ENCODE measurements at regions not wholly inside any gene's neighbourhood (a gene's known extent, or its start where the extent isn't known, plus 50 kb on each side); places are given as distances from the start of the nearest gene placed in this dataset.

DNA sequence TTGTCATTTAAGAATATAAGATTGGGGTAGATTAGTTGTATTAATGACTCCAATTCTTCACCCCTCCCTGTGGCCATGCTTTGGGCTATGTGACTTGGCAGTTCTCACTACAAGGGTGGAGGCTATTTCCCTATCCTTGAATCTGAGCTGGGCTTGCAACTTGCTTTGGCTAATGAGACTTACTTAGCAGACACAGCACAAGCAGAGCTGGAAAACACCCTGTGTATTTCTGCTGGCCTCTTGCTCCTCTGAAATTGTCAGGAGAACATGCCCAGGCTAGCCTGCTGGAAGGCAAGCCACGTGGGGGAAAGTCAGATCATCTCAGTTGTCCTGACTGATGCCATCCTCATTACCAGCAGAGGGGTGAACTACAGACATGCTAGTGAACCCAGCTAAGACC is 126.5 kb upstream of the HDGFL1 start:
- H3K27ac Mint-ChIP-seq, result peak overlapping the region in 1 of 3 experiments; percentile 75; a peak in 2 of 7 replicates

More for the DNA sequence above, 126.5 kb upstream of the HDGFL1 start:
- Histone ChIP-seq H4K8ac (replicated peaks; ENCODE audit: insufficient read length, low read depth, low read length) (no peak overlapping the region), H2AFZ (ENCODE audit: low read length) (no peak overlapping the region), H2BK5ac (ENCODE audit: insufficient read length, low read length) (no peak overlapping the region), H3K18ac (ENCODE audit: insufficient read length, low read depth, low read length) (no peak overlapping the region), H3K79me1 (ENCODE audit: insufficient read depth, low read depth, low read length, poor library complexity, severe bottlenecking) (no peaks in the 10 kb centered on the region), H2BK120ac (ENCODE audit: low read depth, low read length, poor library complexity, severe bottlenecking) (no peak overlapping the region), H3K23me2 (ENCODE audit: insufficient read length, low read depth, low read length, poor library complexity, severe bottlenecking) (no peaks in the 10 kb centered on the region), H3T11ph (ENCODE audit: low read length) (no peak overlapping the region), H3K4me2 (ENCODE audit: insufficient read depth, insufficient read length, low read length) (no peak overlapping the region), H3K79me2 (ENCODE audit: insufficient read depth, low read length) (no peaks in the 10 kb centered on the region), H4K20me1 (ENCODE audit: control insufficient read depth, insufficient read depth, insufficient read length) (no peaks in the 10 kb centered on the region), H3K56ac (ENCODE audit: insufficient read length, low read depth, low read length) (no peak overlapping the region), H4K91ac (ENCODE audit: insufficient read length, low read depth, low read length) (no peak overlapping the region), H3K9ac (ENCODE audit: extremely low read depth, insufficient read length, low read length) (no peak overlapping the region), H3K27me3 (ENCODE audit: insufficient read depth, low read length) (no peaks in the 10 kb centered on the region), H3K23ac (ENCODE audit: insufficient read length, low read depth, low read length) (no peak overlapping the region), H2BK12ac (ENCODE audit: insufficient read length, low read depth, low read length) (no peak overlapping the region), H2BK20ac (ENCODE audit: low read depth, low read length, poor library complexity, severe bottlenecking) (no peak overlapping the region), H4K5ac (ENCODE audit: insufficient read length, low read depth, low read length) (no peak overlapping the region), H3K9me3 (ENCODE audit: control insufficient read depth, low read depth, low read length) (no peaks in the 10 kb centered on the region), H3K4me1 (ENCODE audit: insufficient read depth, low read length) (no peaks in the 10 kb centered on the region; the same call in 1 of the 2 replicates), H3K4ac (ENCODE audit: low read depth, low read length) (no peak overlapping the region), H2BK15ac (ENCODE audit: low read depth, low read length) (no peak overlapping the region), H3K27ac (ENCODE audit: insufficient read length, low read depth, low read length) (no peak overlapping the region), H3K14ac (ENCODE audit: insufficient read depth, low read length) (no peak overlapping the region), H2AK5ac (ENCODE audit: insufficient read length, low read length) (no peak overlapping the region)
- no peak overlapping the region for H3K4me3 Mint-ChIP-seq
- H3K27me3 Mint-ChIP-seq (ENCODE audit: low read depth), result no peaks in the 10 kb centered on the region
- DNase-seq, result no peak
- no peaks in the 10 kb centered on the region for H3K9me3 Mint-ChIP-seq
- WGBS (ENCODE audit: extremely low coverage, insufficient read length, low lambda C conversion rate), result no CpG with 5 or more reads among the region's 1 CpG
- peaks cover 0 to 5% (median 0%) of the 10 kb centered on the region in 3 experiments; a peak in 2 of 7 replicates for H3K36me3 Mint-ChIP-seq (ENCODE audit: insufficient read depth in 1 of 3, low read depth in 3 of 3)
- H3K4me1 Mint-ChIP-seq, result peaks cover 12% of the 10 kb centered on the region in 2 experiments
- TF ChIP-seq, protein P1, sequence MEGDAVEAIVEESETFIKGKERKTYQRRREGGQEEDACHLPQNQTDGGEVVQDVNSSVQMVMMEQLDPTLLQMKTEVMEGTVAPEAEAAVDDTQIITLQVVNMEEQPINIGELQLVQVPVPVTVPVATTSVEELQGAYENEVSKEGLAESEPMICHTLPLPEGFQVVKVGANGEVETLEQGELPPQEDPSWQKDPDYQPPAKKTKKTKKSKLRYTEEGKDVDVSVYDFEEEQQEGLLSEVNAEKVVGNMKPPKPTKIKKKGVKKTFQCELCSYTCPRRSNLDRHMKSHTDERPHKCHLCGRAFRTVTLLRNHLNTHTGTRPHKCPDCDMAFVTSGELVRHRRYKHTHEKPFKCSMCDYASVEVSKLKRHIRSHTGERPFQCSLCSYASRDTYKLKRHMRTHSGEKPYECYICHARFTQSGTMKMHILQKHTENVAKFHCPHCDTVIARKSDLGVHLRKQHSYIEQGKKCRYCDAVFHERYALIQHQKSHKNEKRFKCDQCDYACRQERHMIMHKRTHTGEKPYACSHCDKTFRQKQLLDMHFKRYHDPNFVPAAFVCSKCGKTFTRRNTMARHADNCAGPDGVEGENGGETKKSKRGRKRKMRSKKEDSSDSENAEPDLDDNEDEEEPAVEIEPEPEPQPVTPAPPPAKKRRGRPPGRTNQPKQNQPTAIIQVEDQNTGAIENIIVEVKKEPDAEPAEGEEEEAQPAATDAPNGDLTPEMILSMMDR (conservative IDR thresholded peaks at IDR 0.05), result no peak
